NCI-H748 (cell line): ENCODE measurements at regions not wholly inside any gene's neighbourhood (a gene's known extent, or its start where the extent isn't known, plus 50 kb on each side); places are given as distances from the start of the nearest gene placed in this dataset.

Experiments used
- DNase-seq: peaks from one replicate; lab custom pipeline; 2025; ENCODE audit not compliant: unreplicated experiment; lab: John Stamatoyannopoulos, UW

DNA sequence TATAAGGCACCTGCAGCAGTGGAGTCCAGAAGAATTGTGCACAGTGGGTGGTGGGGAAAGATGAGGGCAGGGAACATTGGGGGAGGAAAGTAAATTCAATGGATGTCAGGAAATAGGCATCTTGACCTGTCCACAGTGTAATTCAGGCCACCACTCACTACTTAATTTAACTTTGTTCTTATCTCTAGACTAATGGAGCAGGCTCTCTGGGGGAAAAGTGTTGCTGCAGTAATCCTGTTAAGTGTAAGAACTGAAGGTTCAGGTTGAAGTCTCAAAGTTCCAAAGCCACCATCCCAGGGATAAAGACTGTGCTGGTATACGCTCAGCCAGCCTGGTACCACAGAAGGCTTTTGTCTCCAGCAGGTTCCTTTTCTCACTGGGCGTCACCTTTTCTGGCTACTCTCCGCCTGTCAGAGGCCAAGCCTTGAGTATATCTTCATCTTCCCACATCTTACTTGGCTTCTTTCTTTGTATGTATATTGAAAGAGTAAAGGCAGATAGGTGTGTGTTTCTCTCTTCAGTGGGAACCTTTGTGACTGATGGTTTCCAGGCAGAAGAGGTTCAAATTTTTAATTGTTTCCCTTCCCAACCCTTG, 150.9 kb upstream of the DMRT1 start:
- DNase-seq, result no peak

DNA sequence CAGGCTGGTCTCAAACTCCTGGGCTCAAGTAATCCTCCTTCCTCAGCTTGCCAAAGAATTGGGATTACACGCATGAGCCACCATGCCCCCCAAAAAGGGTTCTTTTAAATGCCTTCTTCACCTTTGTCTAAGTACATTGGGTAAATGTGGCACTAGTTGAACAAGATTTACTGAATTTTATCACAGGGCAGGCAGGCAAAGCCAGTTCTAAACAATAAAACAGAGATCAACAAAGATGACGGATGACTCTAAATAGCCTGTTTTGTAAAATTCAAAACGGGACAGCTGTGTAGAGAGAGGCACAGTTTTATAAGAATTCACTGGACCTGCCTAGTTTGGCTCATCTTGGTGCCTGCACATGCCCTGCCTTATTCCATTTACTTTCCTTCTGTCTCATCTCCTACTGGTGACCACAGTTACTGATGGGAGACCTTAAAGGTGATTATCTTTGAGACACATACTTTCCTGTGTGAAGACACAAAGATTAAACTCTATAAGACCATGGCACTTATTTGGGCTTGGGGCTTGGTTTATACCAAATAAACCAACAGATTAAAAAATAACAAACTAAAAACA, 149.6 kb upstream of the DMRT1 start:
- no peak for DNase-seq

DNA sequence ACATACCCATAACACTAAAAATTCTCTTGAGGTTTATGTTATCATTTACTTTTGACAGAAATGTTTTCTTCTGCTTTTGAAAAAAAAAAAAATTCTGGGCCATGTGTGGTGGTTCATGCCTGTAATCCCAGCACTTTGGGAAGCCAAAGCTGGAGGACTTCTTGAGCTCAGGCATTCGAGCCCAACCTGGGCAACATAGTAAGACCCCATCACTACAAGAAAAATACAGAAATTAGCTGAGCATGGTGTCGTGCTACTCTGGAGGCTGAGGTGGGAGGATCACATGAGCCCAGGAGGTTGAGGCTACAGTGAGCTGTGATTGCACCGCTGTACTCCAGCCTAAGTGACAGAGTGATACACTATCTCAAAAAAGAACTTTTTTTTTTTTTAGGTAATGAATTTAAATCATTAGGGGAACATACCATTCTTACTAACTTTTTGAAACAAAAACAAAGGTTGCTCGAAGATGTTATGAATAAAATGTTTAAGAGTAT, 148.8 kb upstream of the DMRT1 start:
- DNase-seq, result no peak

DNA sequence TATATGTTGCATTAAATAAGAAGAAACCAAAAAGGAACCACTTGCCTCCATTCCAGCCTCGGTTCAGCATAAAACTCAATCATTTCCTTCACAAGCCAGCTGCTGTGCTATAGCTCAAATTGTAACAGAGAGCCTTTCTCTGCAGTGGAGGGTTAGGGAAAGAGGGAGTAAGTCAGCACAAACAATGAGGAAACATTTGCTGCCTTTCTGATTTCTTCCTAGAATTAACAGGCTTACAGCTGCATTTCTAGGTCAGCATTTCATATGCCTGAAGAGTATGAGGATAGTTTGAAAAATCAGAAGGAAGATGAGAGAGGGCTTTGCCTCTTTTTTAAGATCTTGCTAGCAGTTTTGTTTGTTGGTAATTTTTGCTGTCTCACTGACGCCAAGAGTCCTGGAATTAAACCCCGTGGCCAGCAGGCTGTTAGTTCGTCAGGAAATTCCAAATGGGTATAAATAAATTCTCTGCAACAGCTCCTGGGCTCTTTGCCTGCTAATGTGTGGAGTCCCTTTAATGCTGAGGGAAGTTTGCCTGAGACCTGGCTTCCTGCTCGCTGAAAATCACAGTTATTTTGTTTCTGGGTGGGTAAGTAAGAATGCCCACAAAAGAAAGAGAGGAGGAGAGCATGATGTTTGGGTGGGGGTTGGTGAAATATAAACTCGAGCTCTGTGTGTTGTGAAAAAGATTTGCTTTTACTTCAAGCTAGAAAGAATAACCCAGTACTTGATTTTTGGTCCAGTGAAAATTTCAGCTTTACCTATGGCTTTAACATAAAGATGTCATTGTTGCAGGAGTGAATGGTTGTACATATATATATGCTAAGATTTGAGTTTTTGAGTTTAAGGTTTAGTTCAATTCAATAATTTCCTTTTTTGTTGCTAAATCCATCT, 148.1 kb upstream of the DMRT1 start:
- no peak for DNase-seq

DNA sequence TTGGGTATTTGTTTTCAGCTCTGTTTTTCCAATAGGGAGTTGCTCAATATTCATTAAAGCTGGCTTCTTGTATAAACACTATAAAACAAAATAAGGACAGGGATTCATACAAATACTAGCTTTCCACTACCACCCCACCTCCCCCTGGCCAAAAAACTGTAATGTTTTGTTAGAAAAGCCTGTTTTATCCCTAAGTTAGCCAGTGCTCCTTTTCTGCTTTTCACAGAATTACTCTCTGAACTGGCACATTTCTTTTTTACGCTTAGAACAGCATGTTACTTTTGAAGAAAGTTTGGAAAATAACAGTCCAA, 147.4 kb upstream of the DMRT1 start:
- DNase-seq, result no peak

DNA sequence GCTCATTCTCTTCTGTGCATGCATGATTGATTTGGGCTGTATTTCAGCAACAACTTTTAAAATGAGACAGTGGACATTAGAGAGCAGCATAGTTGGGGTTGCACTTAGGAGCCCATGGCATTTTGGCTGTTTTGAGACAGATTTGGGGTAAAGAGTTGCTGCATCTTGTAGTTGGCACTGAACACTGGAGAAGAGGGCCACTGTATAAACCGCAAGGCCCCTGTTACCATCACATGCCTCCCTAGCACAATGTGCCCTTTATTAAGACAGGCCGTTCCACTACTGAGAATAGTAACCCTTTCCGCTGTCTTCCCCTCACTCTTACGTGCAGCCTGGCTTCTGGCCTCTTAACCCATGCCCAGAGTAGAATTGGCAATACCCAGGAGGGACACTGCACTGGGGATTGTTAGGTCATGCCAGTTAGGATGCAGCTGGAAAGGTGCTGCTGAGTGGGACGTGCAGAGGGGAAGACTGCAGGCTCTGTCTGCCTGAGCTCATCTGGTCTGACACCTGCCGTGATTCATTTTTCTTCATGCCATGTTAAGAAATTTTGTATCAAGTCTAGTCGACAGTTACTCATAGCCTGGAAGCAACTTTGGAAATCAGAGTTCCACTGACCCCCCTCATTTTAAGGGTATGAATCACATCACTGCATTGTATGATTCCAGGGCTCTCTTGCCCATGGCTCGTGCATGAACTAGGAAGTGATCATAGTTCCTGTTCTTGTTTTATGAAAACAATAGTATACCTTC, 146.9 kb upstream of the DMRT1 start:
- DNase-seq, result no peak

DNA sequence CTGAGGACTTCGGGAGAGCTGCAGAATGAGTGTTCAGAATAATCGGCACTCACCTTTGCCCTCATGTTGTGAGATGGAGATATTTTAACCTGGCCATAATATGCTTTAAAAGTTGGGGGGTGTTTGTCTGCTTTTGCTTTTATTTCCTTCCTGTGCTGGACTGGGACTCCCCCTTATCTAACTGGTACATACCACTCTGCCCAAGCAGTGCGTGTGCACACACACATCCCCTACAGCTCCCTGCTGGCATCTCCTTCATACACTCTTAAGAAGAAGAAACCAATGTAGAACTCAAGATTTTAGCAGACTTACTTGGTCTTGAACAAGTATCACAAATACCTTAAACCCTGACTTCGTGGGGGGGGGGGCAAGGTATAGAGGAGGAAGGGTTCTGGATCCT, 146.2 kb upstream of the DMRT1 start:
- no peak for DNase-seq

DNA sequence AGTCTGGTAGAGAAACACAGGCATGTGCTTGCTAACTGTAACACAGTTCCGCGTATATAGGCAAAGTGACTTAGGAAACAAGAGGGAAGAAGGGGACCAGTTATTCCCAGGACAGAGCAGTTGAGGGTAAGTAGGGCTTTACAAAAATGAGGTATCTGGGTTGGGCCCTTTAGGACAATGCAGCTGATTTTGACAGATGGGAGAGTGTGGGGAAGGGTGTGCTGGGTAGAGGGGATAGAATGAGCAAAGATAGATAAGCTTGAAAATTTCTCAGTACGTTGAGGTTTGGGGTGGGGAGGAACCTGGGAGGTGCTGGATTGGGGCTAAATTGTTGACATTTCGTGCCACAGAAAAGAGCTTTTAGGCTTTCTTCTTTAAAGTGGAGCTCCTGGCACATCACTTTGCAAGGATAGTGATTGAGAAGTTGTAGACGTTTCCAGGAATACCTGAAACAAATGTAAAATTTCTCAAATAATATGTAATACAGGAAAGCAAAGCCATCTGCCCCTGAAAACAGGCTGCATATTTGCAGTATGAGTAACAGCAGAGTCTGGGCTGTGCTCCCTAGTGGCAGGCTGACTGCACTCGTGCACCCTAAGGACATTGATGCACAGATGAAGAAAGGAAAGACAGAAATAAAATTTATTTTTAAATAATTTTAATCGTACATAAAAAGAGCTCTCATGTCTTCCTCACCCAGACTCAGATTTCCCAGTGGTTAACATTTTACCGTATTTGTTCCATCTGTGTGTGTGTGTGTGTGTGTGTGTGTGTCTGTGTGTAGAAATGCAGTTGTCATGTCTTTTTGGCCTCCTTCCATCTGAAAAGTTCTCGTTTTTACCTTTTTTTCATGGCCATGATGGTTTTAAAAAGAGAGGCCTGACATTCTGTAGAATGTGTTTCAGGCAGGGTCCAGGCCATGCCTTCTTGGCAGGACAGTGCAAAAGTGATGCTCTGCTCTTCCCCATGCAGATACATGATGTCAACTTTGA, 144.9 kb upstream of the DMRT1 start:
- no peak for DNase-seq

DNA sequence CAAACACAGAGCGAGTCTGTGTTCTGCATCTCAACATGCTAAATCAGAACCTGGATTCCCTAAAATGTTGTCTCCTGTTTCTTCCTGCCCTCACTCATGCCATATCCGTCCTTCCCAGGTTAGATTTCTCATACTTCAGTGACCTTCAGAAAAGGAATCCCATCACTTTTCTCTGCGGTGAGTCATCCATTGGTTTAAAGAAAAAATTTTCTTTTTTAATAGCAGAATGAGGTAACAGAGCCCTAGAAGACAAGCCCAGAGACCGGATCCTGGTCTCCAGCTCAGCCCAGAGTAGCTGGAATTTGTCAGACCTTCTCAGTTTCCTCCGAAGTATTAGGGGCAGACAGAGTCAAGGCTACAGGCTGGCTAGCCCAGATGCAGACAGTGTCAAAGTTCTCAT, 143.2 kb upstream of the DMRT1 start:
- no peak for DNase-seq

DNA sequence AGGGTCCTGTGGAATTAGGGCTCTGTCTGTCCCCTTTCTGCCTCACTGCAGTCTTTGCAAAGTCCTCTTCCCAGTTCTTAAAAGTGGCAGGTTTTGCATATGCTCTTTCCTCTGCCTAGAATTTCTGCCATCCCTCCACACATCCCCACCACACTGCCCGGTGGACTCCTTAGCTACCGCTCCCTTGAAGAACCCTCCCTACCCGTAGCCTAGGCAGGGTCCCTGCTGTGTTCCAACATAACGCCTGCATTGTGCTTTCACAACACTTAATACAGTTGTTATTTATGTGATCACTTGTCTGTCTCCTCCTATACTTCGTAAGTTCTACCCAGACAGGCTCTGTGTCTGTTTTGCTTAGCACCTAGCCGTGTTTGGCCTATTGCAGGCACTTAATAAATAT, 142.5 kb upstream of the DMRT1 start:
- DNase-seq, result no peak

DNA sequence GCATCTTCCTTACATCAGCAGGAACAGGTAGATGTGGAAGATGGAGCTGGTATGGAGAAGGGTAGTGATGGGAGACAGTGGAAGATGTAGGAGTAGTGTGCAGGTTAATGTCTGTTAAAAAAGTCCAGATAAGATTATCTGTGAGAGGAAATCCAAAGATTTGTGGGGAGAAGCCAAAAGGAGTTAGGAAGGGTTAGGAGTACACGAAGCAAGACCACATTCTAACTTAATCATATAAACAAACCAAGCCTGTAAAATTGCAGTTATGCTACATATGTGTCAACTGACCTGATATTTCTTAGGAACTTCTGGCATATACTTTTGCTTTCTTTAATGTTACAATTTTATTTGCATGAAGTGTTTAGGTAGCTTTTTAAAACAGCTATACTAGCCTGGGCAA, 142.1 kb upstream of the DMRT1 start:
- no peak for DNase-seq

DNA sequence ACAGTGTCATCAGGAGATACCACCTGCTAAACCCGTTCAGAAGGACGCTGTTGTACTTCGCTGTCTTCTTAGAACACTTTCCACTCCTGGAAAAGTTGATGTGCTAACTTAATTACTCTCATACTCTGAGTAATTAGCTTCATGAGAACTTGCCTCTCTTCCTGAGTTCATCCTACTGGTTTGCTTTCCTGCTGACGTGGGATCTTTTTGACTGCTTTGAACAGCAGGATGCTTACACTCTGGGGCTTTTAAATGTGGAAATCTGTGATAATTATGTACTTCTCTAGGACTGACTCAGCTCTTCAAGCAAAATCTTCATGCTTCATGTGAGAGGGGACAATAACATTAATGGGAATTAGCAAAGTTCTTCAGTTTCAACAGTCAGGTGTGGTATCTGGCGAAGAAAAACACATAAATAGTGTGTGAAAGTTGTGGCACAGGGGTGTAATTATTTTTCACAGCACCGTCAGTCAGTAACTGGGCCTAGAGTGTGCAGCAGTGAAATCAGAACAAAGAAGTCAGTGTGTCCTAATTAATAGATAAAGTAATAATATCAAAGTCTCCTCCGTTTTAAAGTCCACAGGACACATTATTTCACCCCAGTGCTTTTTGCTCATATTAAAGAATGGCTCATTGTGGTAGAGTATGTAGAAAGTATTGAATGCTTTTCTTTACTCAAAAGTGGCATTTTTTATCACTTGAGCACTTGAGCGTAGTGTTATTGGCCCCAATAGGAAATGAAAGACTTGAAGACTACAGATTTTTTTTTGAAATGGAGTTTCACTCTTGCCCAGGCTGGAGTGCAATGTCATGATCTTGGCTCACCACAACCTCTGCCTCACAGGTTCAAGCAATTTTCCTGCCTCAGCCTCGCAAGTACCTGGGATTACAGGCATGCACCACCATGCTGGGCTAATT, 140.9 kb upstream of the DMRT1 start:
- DNase-seq, result no peak

DNA sequence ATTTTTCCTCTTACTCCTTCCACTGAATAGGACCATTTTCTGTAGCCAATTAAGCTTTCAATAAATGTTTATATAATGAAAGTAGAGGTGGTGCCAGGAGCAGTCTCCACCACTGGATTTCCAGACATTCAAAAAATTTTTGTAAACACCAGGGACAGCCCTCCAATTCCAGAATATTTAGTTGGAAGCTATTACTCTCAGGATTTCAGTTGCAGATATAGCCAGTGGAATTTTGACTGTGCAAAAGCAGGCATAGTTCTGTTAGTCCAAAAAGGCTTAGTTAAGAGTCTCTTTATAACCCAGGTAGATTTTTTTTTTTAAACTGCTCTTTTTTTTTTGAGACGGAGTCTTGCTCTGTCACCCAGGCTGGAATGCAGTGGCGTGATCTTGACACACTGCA, 138.1 kb upstream of the DMRT1 start:
- DNase-seq, result no peak

DNA sequence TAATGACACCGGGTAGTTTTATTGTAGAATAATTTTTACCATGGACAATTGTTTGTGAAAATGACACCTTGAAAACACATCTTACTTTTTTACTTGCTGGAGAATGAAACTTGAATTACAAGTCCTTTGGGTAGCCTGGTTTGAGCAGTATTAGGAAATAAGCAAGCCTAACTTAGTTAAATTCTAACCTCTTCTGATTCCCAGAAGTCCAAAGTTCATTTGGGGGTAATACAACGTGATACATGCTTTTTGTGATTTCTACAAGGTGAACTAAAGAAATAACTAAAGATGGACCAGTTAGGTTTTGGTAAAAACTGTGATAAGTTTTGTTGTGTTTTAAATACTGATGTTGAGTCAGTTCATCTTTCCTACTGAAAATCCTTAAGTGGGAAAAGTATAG, 135.4 kb upstream of the DMRT1 start:
- no peak for DNase-seq

DNA sequence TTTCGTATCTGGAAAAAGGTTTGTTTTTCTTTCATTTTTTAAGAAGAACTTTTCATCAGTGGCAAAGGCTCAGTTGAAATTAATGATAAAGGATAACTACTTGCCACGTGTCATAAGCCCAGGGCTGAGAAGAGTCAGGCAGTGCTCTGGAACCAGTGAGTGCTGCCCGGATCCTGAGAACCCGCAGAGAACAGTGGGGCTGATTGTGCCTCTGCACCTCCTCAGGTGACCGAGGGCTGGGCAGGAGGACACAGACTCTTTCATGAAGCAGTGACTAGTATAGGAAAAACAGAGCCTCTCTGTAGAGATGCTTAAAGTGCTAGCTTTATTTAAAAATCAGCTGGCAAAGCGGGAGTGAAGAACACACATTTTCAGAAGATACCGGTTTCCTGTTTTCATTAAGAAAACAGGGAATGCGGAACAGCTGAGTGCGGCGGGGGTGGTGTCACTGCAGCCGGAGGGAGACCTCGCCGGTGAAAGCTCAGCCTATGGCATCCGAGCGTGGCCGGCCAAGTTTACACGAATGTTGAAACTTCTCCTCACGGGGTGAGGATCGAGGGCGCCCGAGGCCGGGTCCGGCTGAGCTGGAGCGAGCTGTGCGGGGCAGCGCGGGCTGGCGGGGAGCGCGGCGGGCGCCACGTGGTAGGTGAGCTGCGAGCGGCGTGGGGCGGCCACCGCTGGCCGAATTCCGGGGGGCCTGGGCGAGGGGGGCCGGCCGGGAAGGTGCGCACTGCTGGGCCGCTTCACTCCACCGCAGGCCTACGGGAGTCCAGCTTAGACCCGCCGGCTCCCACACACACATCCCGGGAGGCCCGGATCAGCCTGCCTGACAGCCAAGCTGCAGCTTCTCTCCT, 134.7 kb upstream of the DMRT1 start:
- DNase-seq, result no peak

DNA sequence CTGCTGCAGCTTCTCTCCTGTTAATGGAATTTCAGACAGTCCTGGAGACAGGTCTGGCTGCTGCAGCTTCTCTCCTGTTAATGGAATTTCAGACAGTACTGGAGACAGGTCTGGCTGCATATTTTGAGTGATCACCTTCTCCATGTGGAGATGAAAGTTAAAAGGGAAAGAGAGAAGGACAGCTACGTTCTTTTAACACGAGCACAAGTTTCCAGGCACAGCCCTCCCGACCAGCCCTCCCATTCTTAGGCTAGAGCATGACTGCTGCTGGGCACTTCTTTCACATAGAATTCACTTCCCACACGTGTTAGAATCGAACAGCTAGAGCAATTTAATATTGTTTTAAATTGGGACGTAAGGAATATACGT, 133.3 kb upstream of the DMRT1 start:
- DNase-seq, result no peak

DNA sequence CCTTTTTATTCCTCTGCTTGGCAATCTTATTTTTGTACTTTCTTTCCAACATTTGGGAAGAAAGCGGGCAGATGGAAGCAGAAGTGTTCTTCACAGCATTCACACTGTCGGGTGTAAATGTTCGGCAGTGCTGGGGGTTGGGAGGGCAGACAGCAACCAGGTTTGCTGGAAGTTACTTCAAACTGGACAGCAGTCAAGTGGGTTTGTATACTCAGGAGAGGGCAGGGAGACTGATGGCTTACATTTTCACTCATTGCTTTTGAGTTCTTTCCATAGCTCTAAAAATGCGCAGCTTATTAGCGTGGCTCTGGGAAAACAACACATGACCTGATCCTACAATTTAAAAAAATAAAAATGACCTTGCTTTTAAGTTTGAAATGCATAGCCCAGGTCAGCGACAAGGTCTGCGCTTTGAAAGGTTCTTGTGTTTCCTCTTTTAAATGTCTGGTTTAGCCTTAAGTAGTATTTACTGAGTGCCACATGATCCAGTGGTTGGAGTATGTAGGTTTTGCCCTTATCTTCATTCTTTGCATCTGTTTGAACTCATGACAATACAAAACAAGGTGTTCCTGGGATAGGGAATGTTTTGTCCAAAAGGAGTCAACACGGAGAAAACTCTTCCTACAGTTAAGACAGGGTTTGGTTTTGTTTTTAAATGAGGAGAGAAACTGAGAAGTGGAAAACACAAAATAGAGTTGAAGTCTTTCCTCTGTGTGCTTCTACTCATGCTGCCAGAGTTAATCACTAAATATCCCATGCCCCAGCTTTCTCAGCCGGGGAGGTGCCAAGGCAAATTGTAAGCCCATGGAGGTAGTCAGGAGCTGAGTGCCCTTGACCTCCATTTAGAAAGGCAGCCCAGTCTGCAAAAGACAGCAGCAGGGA, 132.7 kb upstream of the DMRT1 start:
- DNase-seq, result no peak
